Loucy (cell line): ENCODE measurements at regions not wholly inside any gene's neighbourhood (a gene's known extent, or its start where the extent isn't known, plus 50 kb on each side); places are given as distances from the start of the nearest gene placed in this dataset.

Experiments
- EZH2phosphoT487 ChIP-seq: fragments of 200-600 bp; IDR thresholded peaks from 2 replicates; pipeline ENCODE4 v1.6.1; 2018; ENCODE audit warnings: antibody characterized with exemption, mild to moderate bottlenecking, moderate library complexity, borderline replicate concordance
- TF ChIP-seq, protein P1 (sequence below): fragments of 200-600 bp; sonication (generic); conservative IDR thresholded peaks from 2 replicates; pipeline ENCODE4 v1.5.1; 2014; ENCODE audit warnings: mild to moderate bottlenecking, antibody characterized with exemption, low read length

- no peak for TF ChIP-seq EZH2phosphoT487
- TF ChIP-seq, protein P1, sequence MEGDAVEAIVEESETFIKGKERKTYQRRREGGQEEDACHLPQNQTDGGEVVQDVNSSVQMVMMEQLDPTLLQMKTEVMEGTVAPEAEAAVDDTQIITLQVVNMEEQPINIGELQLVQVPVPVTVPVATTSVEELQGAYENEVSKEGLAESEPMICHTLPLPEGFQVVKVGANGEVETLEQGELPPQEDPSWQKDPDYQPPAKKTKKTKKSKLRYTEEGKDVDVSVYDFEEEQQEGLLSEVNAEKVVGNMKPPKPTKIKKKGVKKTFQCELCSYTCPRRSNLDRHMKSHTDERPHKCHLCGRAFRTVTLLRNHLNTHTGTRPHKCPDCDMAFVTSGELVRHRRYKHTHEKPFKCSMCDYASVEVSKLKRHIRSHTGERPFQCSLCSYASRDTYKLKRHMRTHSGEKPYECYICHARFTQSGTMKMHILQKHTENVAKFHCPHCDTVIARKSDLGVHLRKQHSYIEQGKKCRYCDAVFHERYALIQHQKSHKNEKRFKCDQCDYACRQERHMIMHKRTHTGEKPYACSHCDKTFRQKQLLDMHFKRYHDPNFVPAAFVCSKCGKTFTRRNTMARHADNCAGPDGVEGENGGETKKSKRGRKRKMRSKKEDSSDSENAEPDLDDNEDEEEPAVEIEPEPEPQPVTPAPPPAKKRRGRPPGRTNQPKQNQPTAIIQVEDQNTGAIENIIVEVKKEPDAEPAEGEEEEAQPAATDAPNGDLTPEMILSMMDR, result no peak
Observed at GRCh38 chr16:5965321-5965720, 867.7 kb upstream of the EEF2KMT start.
